CD4-positive, CD25-positive, alpha-beta regulatory T cell (primary cell): ENCODE measurements at regions not wholly inside any gene's neighbourhood (a gene's known extent, or its start where the extent isn't known, plus 50 kb on each side); places are given as distances from the start of the nearest gene placed in this dataset.
"Not testable (repeated sequence)": the region's sequence is repeated elsewhere in the genome, so short reads cannot be mapped to it uniquely, and the experiment has no call there.

Experiments used
- ATAC-seq, 2 donors: fragments of 150-1000 bp; cut with Tn5 transposase; one replicate each; pipeline ENCODE4 v1.10.0; 2021; ENCODE audit warnings: low read depth in 2 of 2, moderate number of reproducible peaks in 2 of 2, moderate library complexity in 1 of 2
- DNase-seq, 3 donors: peaks; one replicate each; pipeline versions ENCODE4 v3.0.0 to v3.0.0-alpha.2; 2012 to 2022; ENCODE audit warnings: mixed read lengths in 1 of 3
- H3K27ac ChIP-seq: one replicate; pipeline ENCODE4 v1.7.0; 2013; ENCODE audit warnings: mild to moderate bottlenecking, low read length; ENCODE audit not compliant: insufficient read depth, poor library complexity, severe bottlenecking
- H3K27me3 ChIP-seq: one replicate; pipeline ENCODE4 v1.7.0; 2013; ENCODE audit warnings: low read length; ENCODE audit not compliant: control insufficient read depth, insufficient read depth
- H3K36me3 ChIP-seq: one replicate; pipeline ENCODE4 v1.7.0; 2013; ENCODE audit warnings: mild to moderate bottlenecking, low read length, moderate library complexity; ENCODE audit not compliant: control insufficient read depth, insufficient read depth
- H3K4me1 ChIP-seq: 2 replicates; pipeline ENCODE4 v1.7.0; 2013; ENCODE audit warnings: mild to moderate bottlenecking, low read length; ENCODE audit not compliant: insufficient read depth, control insufficient read depth, poor library complexity, severe bottlenecking
- H3K4me3 ChIP-seq: one replicate; pipeline ENCODE4 v1.7.0; 2013; ENCODE audit warnings: low read depth, mild to moderate bottlenecking, low read length, moderate library complexity
- H3K9me3 ChIP-seq, 2 experiments: 1 replicate in 1 of 2; 2 replicates in 1 of 2; pipeline ENCODE4 v1.7.0; 2013; ENCODE audit warnings: low read length in 2 of 2, mild to moderate bottlenecking in 1 of 2, moderate library complexity in 1 of 2; ENCODE audit not compliant: control insufficient read depth in 2 of 2
- H3K27ac Mint-ChIP-seq, 3 donors: one replicate each; pipeline ENCODE4 v1.8.0; 2020 to 2022; ENCODE audit warnings: mild to moderate bottlenecking in 3 of 3, mixed read lengths in 3 of 3, moderate library complexity in 2 of 3
- H3K27me3 Mint-ChIP-seq: one replicate; pipeline ENCODE4 v1.8.0; 2022; ENCODE audit warnings: mild to moderate bottlenecking, mixed read lengths
- H3K36me3 Mint-ChIP-seq: one replicate; pipeline ENCODE4 v1.8.0; 2020; ENCODE audit warnings: mixed read lengths
- H3K4me1 Mint-ChIP-seq, 4 donors: one replicate each; pipeline ENCODE4 v1.8.0; 2020 to 2022; ENCODE audit warnings: mixed read lengths in 4 of 4, mild to moderate bottlenecking in 1 of 4
- H3K4me3 Mint-ChIP-seq, 4 donors: one replicate each; pipeline ENCODE4 v1.8.0; 2020 to 2022; ENCODE audit warnings: mild to moderate bottlenecking in 4 of 4, mixed read lengths in 4 of 4, moderate library complexity in 3 of 4
- H3K9me3 Mint-ChIP-seq, 7 donors: one replicate each; pipeline ENCODE4 v1.8.0; 2020 to 2022; ENCODE audit warnings: mixed read lengths in 7 of 7, mild to moderate bottlenecking in 3 of 7, moderate library complexity in 2 of 7

DNA sequence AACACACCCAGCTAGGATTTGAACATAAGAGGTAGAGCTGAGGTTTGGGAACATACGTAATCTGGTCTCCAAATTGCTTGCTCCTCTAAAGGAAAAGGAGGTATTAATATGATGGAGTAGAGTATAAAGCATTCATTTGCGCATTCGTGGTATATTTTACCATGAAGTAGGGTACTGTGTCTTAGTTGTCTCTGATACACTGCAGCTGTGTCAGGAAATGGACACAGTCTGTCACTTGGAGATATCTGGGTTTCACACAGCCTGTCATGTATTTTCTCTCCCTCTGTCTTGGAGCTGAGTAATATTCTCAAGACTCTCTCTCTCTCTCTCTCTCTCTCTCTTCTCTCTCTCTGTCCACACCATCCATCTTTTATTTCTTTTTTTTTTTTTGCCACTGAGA is 274.8 kb upstream of the UGT8 start:
- no peak for ATAC-seq
- no peak for DNase-seq
- H3K9me3 Mint-ChIP-seq = no peaks in the 10 kb centered on the region
- H3K36me3 ChIP-seq = no peaks in the 10 kb centered on the region
- no peaks in the 10 kb centered on the region for H3K27me3 Mint-ChIP-seq
- H3K27ac ChIP-seq = no peak overlapping the region
- no peaks in the 10 kb centered on the region for H3K4me1 Mint-ChIP-seq
- no peaks in the 10 kb centered on the region for H3K36me3 Mint-ChIP-seq
- H3K4me3 Mint-ChIP-seq = no peak overlapping the region
- no peaks in the 10 kb centered on the region for H3K27me3 ChIP-seq
- H3K4me1 ChIP-seq = no peaks in the 10 kb centered on the region
- no peak overlapping the region for H3K27ac Mint-ChIP-seq
- H3K4me3 ChIP-seq = no peak overlapping the region
- H3K9me3 ChIP-seq = no peaks in the 10 kb centered on the region

DNA sequence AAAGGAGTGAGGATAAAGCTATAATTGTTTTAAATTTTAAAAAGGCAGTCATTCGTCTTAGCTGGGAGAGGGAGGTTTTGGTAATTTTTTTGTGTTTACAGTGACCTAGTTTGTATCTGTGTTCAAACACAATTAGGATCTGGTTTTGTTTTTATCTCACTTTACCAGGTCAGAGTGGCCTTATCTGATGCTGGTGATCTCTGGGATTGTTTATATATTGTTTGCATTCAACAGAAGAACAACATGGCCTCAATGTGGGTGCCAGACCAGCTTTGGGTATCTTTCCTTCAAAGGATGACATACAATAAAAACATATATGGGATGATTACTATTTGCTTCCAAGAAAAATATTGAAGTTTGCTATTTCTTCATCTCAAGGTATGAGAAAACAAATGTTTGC is 272.2 kb upstream of the UGT8 start:
- Mint-ChIP-seq H3K9me3 (no peaks in the 10 kb centered on the region), H3K36me3 (no peaks in the 10 kb centered on the region), H3K4me1 (no peaks in the 10 kb centered on the region), H3K4me3 (no peak overlapping the region), H3K27me3 (no peaks in the 10 kb centered on the region), H3K27ac (no peak overlapping the region)
- no peaks in the 10 kb centered on the region for H3K36me3 ChIP-seq
- no peaks in the 10 kb centered on the region for H3K9me3 ChIP-seq
- H3K27me3 ChIP-seq = no peaks in the 10 kb centered on the region
- no peaks in the 10 kb centered on the region for H3K4me1 ChIP-seq
- no peak overlapping the region for H3K4me3 ChIP-seq
- no peak for DNase-seq
- no peak for ATAC-seq
- H3K27ac ChIP-seq = no peak overlapping the region

DNA sequence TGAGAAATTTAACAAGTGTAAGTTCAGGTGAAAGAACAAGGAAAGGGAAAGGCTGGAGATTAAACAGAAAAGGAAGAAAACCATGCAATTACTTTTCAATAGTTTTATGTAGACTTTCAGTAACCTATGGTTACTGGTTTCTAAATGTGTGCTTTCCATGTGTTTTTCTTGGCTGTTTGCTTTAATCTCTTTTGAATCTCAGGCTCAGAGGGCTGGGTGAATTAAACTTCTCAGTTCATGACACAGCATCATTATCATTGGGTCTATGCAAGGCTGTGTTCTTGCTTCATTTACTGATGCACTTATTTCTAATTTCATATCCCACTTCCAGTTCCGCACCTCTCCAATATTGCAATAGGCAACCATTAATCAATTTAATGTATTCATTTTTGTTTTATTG is 266.5 kb upstream of the UGT8 start:
- H3K27me3 ChIP-seq = no peaks in the 10 kb centered on the region
- no peaks in the 10 kb centered on the region for H3K4me1 ChIP-seq
- Mint-ChIP-seq H3K4me1 (no peaks in the 10 kb centered on the region), H3K36me3 (no peaks in the 10 kb centered on the region), H3K4me3 (no peak overlapping the region), H3K9me3 (peaks cover 0 to 4% (median 1%) of the 10 kb centered on the region in 7 donors), H3K27me3 (no peaks in the 10 kb centered on the region), H3K27ac (no peak overlapping the region)
- no peak for DNase-seq
- H3K4me3 ChIP-seq = no peak overlapping the region
- no peaks in the 10 kb centered on the region for H3K36me3 ChIP-seq
- ATAC-seq = no peak
- H3K27ac ChIP-seq = no peak overlapping the region
- no peaks in the 10 kb centered on the region for H3K9me3 ChIP-seq

DNA sequence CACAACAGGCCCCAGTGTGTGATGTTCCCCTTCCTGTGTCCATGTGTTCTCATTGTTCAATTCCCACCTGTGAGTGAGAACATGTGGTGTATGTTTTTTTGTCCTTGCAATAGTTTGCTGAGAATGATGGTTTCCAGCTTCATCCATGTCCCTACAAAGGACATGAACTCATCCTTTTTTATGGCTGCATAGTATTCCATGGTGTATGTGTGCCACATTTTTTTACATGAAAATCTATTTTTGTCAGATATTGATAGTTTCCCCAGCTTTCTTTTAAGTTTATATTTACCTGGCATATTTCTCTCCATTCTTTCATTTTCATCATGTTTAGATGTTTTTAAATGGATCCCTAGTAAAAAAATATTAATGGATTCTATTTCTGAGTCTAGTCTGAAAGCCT is 264.2 kb upstream of the UGT8 start:
- not testable (repeated sequence) for H3K36me3 ChIP-seq, H3K27me3 Mint-ChIP-seq

DNA sequence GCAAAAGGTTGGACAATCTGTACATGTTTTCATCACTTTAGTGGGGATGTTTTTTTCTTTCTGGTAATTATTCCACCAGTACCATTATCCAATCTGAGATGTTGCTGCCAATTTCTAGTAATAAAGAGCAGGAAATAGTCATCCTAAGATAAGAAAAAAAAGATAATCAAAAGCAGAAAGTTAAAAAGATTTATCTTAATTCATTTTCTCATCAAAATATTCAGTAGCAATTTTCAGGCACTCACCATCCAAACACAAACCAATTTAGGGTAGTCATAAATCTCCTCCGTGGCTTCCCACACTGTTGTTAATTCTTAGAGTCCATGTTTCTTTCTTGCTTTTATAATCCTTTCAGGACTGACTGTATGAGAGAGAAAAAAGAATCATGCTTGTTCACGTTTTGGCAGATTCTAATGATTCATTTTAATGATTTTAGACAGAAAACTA is 263.7 kb upstream of the UGT8 start:
- Mint-ChIP-seq H3K27me3 (no peaks in the 10 kb centered on the region), H3K4me1 (no peaks in the 10 kb centered on the region), H3K36me3 (no peaks in the 10 kb centered on the region), H3K9me3 (peaks cover 0 to 4% (median 2%) of the 10 kb centered on the region in 7 donors), H3K27ac (no peak overlapping the region), H3K4me3 (no peak overlapping the region)
- H3K36me3 ChIP-seq = no peaks in the 10 kb centered on the region
- no peaks in the 10 kb centered on the region for H3K4me1 ChIP-seq
- no peak for ATAC-seq
- DNase-seq = no peak
- no peaks in the 10 kb centered on the region for H3K9me3 ChIP-seq
- no peak overlapping the region for H3K4me3 ChIP-seq
- H3K27ac ChIP-seq = no peak overlapping the region
- no peaks in the 10 kb centered on the region for H3K27me3 ChIP-seq

More for the DNA sequence above, 264.2 kb upstream of the UGT8 start:
- H3K27ac Mint-ChIP-seq, H3K4me1 Mint-ChIP-seq, H3K9me3 ChIP-seq, H3K27ac ChIP-seq, H3K4me3 ChIP-seq, H3K9me3 Mint-ChIP-seq, H3K4me1 ChIP-seq, H3K36me3 Mint-ChIP-seq, DNase-seq, H3K27me3 ChIP-seq, H3K4me3 Mint-ChIP-seq, ATAC-seq: not testable (repeated sequence)

DNA sequence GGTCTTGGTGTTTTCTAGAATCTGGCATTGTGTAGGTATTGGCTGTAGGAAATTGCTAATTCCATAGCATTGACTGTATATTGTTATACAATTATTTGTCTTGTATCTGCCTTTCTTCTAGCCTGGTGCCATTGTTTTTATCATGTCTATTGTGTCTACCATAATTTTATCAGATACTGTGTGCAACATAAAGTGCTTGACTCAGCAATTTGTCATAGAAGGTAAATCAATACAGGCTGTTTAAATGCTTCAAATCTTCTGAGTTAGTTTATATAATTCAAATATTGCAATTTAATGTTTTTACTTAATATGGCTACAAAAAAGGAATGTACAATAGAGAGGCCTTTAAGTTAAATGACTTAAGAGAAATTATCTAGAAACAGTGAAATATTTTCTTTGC is 263.3 kb upstream of the UGT8 start:
- Histone ChIP-seq H3K27ac (no peak overlapping the region), H3K27me3 (no peaks in the 10 kb centered on the region), H3K36me3 (no peaks in the 10 kb centered on the region), H3K4me1 (no peaks in the 10 kb centered on the region), H3K9me3 (no peaks in the 10 kb centered on the region), H3K4me3 (no peak overlapping the region)
- Mint-ChIP-seq H3K4me3 (peak overlapping the region in 1 of 4 donors; percentile 47), H3K27me3 (no peaks in the 10 kb centered on the region), H3K4me1 (no peaks in the 10 kb centered on the region), H3K27ac (no peak overlapping the region), H3K9me3 (peaks cover 0 to 4% (median 2%) of the 10 kb centered on the region in 7 donors), H3K36me3 (no peaks in the 10 kb centered on the region)
- no peak for DNase-seq
- ATAC-seq = no peak

DNA sequence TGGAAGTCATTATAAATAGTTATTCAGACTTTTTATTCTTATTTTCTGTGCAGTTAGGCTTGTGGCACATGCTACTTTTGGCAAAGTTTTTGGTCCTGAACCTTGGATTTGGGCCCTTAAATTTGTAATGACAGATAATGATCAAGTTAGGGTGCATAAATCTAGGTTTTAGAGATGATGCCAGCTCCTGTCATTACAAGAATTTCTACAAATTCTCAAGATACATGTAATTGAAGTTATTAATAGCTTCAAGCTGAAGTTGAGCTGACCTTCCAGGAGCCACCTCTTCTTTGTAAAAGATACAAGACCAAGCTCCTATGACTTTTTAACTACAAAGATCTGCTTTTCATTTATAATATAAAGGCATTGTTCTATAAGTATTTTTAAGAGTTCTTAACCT is 255.6 kb upstream of the UGT8 start:
- Mint-ChIP-seq H3K36me3 (no peaks in the 10 kb centered on the region), H3K9me3 (peaks cover 0 to 7% (median 0%) of the 10 kb centered on the region in 7 donors)

DNA sequence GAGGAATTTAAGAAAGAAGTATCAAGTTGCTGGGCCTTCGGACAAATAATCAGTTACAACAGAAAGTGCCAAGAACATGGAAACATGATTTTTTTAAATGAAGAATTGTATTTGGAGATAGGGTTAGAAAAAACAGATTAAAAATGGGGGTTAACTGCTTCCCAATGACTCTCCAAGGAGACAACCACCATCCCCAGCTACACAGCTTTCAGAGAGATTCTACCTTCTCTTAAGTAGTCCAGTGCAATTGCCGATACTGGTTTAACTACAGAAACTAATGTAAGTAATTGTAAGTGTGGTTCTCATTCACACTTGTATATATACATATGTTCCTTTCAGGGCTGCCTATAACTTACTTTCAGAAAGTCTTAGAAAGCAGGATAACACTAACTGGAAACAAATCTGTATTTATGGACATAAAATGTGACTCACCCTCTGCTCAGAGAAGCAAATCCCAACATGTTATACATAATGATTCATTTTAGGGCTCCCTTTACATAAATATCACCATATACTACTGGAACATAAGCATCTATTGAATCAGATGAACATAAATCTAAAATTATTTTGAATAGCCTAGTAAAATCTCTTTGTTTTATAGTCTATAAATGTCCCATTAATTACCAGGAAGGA is 248.9 kb upstream of the UGT8 start:
- Mint-ChIP-seq H3K36me3 (no peaks in the 10 kb centered on the region), H3K27me3 (no peaks in the 10 kb centered on the region), H3K27ac (no peak overlapping the region), H3K9me3 (peaks cover 0 to 6% (median 2%) of the 10 kb centered on the region in 7 donors), H3K4me3 (no peak overlapping the region), H3K4me1 (no peaks in the 10 kb centered on the region)
- DNase-seq = no peak
- no peaks in the 10 kb centered on the region for H3K4me1 ChIP-seq
- H3K27me3 ChIP-seq = no peaks in the 10 kb centered on the region
- H3K27ac ChIP-seq = no peak overlapping the region
- ATAC-seq = no peak
- H3K9me3 ChIP-seq = no peaks in the 10 kb centered on the region
- H3K36me3 ChIP-seq = no peaks in the 10 kb centered on the region
- H3K4me3 ChIP-seq = no peak overlapping the region

More for the DNA sequence above, 255.6 kb upstream of the UGT8 start:
- Histone ChIP-seq H3K27me3 (no peaks in the 10 kb centered on the region), H3K4me3 (no peak overlapping the region), H3K27ac (no peak overlapping the region), H3K9me3 (no peaks in the 10 kb centered on the region), H3K4me1 (no peaks in the 10 kb centered on the region), H3K36me3 (no peaks in the 10 kb centered on the region)
- Mint-ChIP-seq H3K4me3 (no peak overlapping the region), H3K27ac (no peak overlapping the region), H3K27me3 (no peaks in the 10 kb centered on the region), H3K4me1 (no peaks in the 10 kb centered on the region)
- DNase-seq (no peak), ATAC-seq (no peak)
